GM23338 (cell line): ENCODE measurements at regions not wholly inside any gene's neighbourhood (a gene's known extent, or its start where the extent isn't known, plus 50 kb on each side); places are given as distances from the start of the nearest gene placed in this dataset.

Experiments used
- ATAC-seq: fragments of 200-7000 bp; cut with Tn5 transposase; 3 replicates; pipeline ENCODE4 v1.9.1; 2020
- DNase-seq: peaks from one replicate; pipeline ENCODE4 v3.0.0-alpha.2; 2015; ENCODE audit warnings: low spot score
- H2AFZ ChIP-seq: fragments of 200-600 bp; sonication (generic); 2 replicates; pipeline ENCODE4 v1.8.0; 2016; ENCODE audit warnings: antibody characterized with exemption, mild to moderate bottlenecking, moderate library complexity
- H3F3A ChIP-seq: fragments of 200-600 bp; sonication (generic); replicated peaks from 2 replicates; pipeline ENCODE4 v1.8.0; 2017; ENCODE audit warnings: antibody characterized with exemption, mixed run types, low read depth
- H3K27ac ChIP-seq: fragments of 200-600 bp; sonication (generic); 2 replicates; pipeline ENCODE4 v1.6.1; 2016; ENCODE audit warnings: low read depth
- H3K27me3 ChIP-seq: fragments of 200-600 bp; sonication (generic); 2 replicates; pipeline ENCODE4 v1.8.0; 2016; ENCODE audit warnings: mild to moderate bottlenecking, mixed run types, moderate library complexity; ENCODE audit not compliant: insufficient read depth
- H3K36me3 ChIP-seq: fragments of 200-600 bp; sonication (generic); 2 replicates; pipeline ENCODE4 v1.8.0; 2016; ENCODE audit warnings: mild to moderate bottlenecking; ENCODE audit not compliant: insufficient read depth
- H3K4me1 ChIP-seq: fragments of 200-600 bp; sonication (generic); 2 replicates; pipeline ENCODE4 v1.8.0; 2016; ENCODE audit warnings: mild to moderate bottlenecking, moderate library complexity; ENCODE audit not compliant: insufficient read depth
- H3K4me2 ChIP-seq: fragments of 200-600 bp; sonication (generic); 2 replicates; pipeline ENCODE4 v1.7.1; 2017; ENCODE audit warnings: mixed run types
- H3K4me3 ChIP-seq: fragments of 200-600 bp; sonication (generic); 2 replicates; pipeline ENCODE4 v1.6.1; 2016; ENCODE audit warnings: mixed run types
- H3K79me2 ChIP-seq: fragments of 200-600 bp; sonication (generic); replicated peaks from 2 replicates; pipeline ENCODE4 v1.8.0; 2017; ENCODE audit warnings: mild to moderate bottlenecking; ENCODE audit not compliant: insufficient read depth
- H3K9me2 ChIP-seq: fragments of 200-600 bp; sonication (generic); 2 replicates; pipeline ENCODE4 v1.8.0; 2017; ENCODE audit not compliant: insufficient read depth
- H4K20me1 ChIP-seq: fragments of 200-600 bp; sonication (generic); replicated peaks from 2 replicates; pipeline ENCODE4 v1.8.0; 2017; ENCODE audit warnings: mild to moderate bottlenecking; ENCODE audit not compliant: insufficient read depth
- H3K27ac Mint-ChIP-seq: 2 replicates; pipeline ENCODE4 v1.8.0; 2020; ENCODE audit warnings: inconsistent platforms, mild to moderate bottlenecking, moderate library complexity, mixed read lengths
- H3K27me3 Mint-ChIP-seq: 3 replicates; pipeline ENCODE4 v1.8.0; 2022; ENCODE audit warnings: low read depth, mild to moderate bottlenecking, moderate library complexity, mixed read lengths, inconsistent platforms; ENCODE audit not compliant: insufficient read depth, poor library complexity
- H3K36me3 Mint-ChIP-seq: 3 replicates; pipeline ENCODE4 v1.8.0; 2021; ENCODE audit warnings: low read depth, mild to moderate bottlenecking, inconsistent platforms, moderate library complexity, mixed read lengths
- H3K4me1 Mint-ChIP-seq: 3 replicates; pipeline ENCODE4 v1.8.0; 2020; ENCODE audit warnings: mild to moderate bottlenecking, inconsistent platforms, mixed read lengths
- H3K4me3 Mint-ChIP-seq: 3 replicates; pipeline ENCODE4 v1.8.0; 2021; ENCODE audit warnings: moderate library complexity, mild to moderate bottlenecking, inconsistent platforms, mixed read lengths
- H3K9me3 Mint-ChIP-seq: 3 replicates; pipeline ENCODE4 v1.8.0; 2020; ENCODE audit warnings: moderate library complexity, mild to moderate bottlenecking, inconsistent platforms, mixed read lengths
- CREB1 ChIP-seq: fragments of 250-450 bp; sonication (Bioruptor Pico); IDR thresholded peaks from 2 replicates; pipeline ENCODE4 v1.5.0; 2020; ENCODE audit warnings: low read depth, mild to moderate bottlenecking, moderate library complexity
- CTCF ChIP-seq, 2 experiments: fragments of 200-600 bp in 1 of 2; sonication (generic) in 1 of 2; conservative IDR thresholded peaks; 2 replicates each; pipeline versions ENCODE4 v1.5.1 to v1.6.1; 2016 to 2017; ENCODE audit warnings: antibody characterized with exemption in 2 of 2, low read depth in 2 of 2, mild to moderate bottlenecking in 2 of 2, moderate library complexity in 1 of 2
- ETS1 ChIP-seq: IDR thresholded peaks from 2 replicates; pipeline ENCODE4 v1.6.1; 2016; ENCODE audit warnings: antibody characterized with exemption
- EZH2 ChIP-seq: fragments of 200-600 bp; sonication (generic); IDR thresholded peaks from one replicate; pipeline ENCODE4 v1.8.0; 2017; ENCODE audit warnings: antibody characterized with exemption, mild to moderate bottlenecking, low read depth; ENCODE audit not compliant: unreplicated experiment
- EZH2phosphoT487 ChIP-seq: fragments of 200-600 bp; sonication (generic); IDR thresholded peaks from one replicate; pipeline ENCODE4 v1.8.1; 2018; ENCODE audit warnings: antibody characterized with exemption; ENCODE audit not compliant: unreplicated experiment
- JUNB ChIP-seq: IDR thresholded peaks from one replicate; pipeline ENCODE4 v1.6.1; 2016; ENCODE audit warnings: antibody characterized with exemption; ENCODE audit not compliant: unreplicated experiment
- NANOG ChIP-seq: IDR thresholded peaks from 2 replicates; pipeline ENCODE4 v1.6.1; 2016; ENCODE audit warnings: antibody characterized with exemption, borderline replicate concordance
- POLR2AphosphoS5 ChIP-seq: IDR thresholded peaks from 2 replicates; pipeline ENCODE4 v1.6.1; 2016; ENCODE audit warnings: antibody characterized with exemption, low read depth
- REST ChIP-seq: IDR thresholded peaks from one replicate; pipeline ENCODE4 v1.6.1; 2018; ENCODE audit warnings: antibody characterized with exemption; ENCODE audit not compliant: unreplicated experiment
- STAT1 ChIP-seq: IDR thresholded peaks from one replicate; pipeline ENCODE4 v1.6.1; 2016; ENCODE audit warnings: antibody characterized with exemption; ENCODE audit not compliant: unreplicated experiment
- ZNF114 ChIP-seq: fragments of 250-450 bp; sonication (Bioruptor Pico); IDR thresholded peaks from 2 replicates; pipeline ENCODE4 v1.5.0; 2020; ENCODE audit warnings: mild to moderate bottlenecking, moderate library complexity
- ZNF331 ChIP-seq: fragments of 250-450 bp; sonication (Bioruptor Pico); IDR thresholded peaks from 2 replicates; pipeline ENCODE4 v1.5.0; 2020; ENCODE audit warnings: low read depth, mild to moderate bottlenecking, moderate library complexity
- ZNF462 ChIP-seq: fragments of 250-450 bp; sonication (Bioruptor Pico); IDR thresholded peaks from 2 replicates; pipeline ENCODE4 v1.5.0; 2020; ENCODE audit warnings: mild to moderate bottlenecking, moderate library complexity

GRCh38 chr13:95354156-95354555 lies 52.9 kb upstream of the ABCC4 start:
- H3K79me2 ChIP-seq: no peaks in the 10 kb centered on the region
- no peak overlapping the region for H3K4me2 ChIP-seq
- H3K4me3 Mint-ChIP-seq: no peak overlapping the region
- no peaks in the 10 kb centered on the region for H4K20me1 ChIP-seq
- 0 out of 3 replicates have a peak, but pooled peaks cover 4% of the 10 kb centered on the region for H3K9me3 Mint-ChIP-seq
- H3K9me2 ChIP-seq: 0 out of 2 replicates have a peak, but pooled peaks cover 7% of the 10 kb centered on the region
- no peak overlapping the region for H3K27ac ChIP-seq
- TF ChIP-seq ZNF462 (CRISPR knock-in tag) (no peak), JUNB (no peak), STAT1 (no peak), REST (no peak), EZH2phosphoT487 (no peak), ZNF331 (CRISPR knock-in tag) (no peak), ZNF114 (CRISPR knock-in tag) (no peak), NANOG (no peak), ETS1 (no peak), CTCF (conservative IDR thresholded peaks at IDR 0.05; ENCODE audit: low read depth in 2 of 2) (no peak), EZH2 (no peak), POLR2AphosphoS5 (no peak), CREB1 (CRISPR knock-in tag) (no peak)
- H3K36me3 ChIP-seq: no peaks in the 10 kb centered on the region
- no peak overlapping the region for H3K27ac Mint-ChIP-seq
- no peak overlapping the region for H3K4me3 ChIP-seq
- no peaks in the 10 kb centered on the region for H3K36me3 Mint-ChIP-seq
- no peaks in the 10 kb centered on the region; the same call in 2 of the 3 replicates for H3K4me1 Mint-ChIP-seq
- H3K27me3 Mint-ChIP-seq: no peaks in the 10 kb centered on the region
- H2AFZ ChIP-seq: no peak overlapping the region
- no peak for ATAC-seq
- H3K4me1 ChIP-seq: no peaks in the 10 kb centered on the region
- no peak for DNase-seq
- no peaks in the 10 kb centered on the region for H3F3A ChIP-seq
- no peaks in the 10 kb centered on the region for H3K27me3 ChIP-seq
